Vagina (tissue), 2 donors: ENCODE measurements at regions not wholly inside any gene's neighbourhood (a gene's known extent, or its start where the extent isn't known, plus 50 kb on each side); places are given as distances from the start of the nearest gene placed in this dataset.

ENCODE experiments used
- DNase-seq, 2 donors: peaks; one replicate each; pipeline ENCODE4 v3.0.0-alpha.2; 2017; ENCODE audit errors: extremely low spot score in 2 of 2
- H3K27ac ChIP-seq: fragments of 200-600 bp; sonication (generic); one replicate; pipeline ENCODE4 v1.5.1; 2019
- H3K27me3 ChIP-seq: fragments of 200-600 bp; sonication (generic); one replicate; pipeline ENCODE4 v1.5.1; 2019
- H3K36me3 ChIP-seq, 2 donors: fragments of 200-600 bp; sonication (generic); one replicate each; pipeline ENCODE4 v1.5.1; 2017 to 2019
- H3K4me1 ChIP-seq: fragments of 200-600 bp; sonication (generic); one replicate; pipeline ENCODE4 v1.5.1; 2019
- H3K4me3 ChIP-seq, 2 donors: fragments of 200-600 bp; sonication (generic); 1 replicate in 1 of 2; 2 replicates in 1 of 2; pipeline ENCODE4 v1.5.1; 2016 to 2019
- H3K9me3 ChIP-seq: fragments of 200-600 bp; sonication (generic); one replicate; pipeline ENCODE4 v1.5.1; 2019
- POLR2A ChIP-seq, 2 donors: fragments of 450-650 bp; IDR thresholded peaks; one replicate each; pipeline ENCODE4 v1.6.1; 2017; ENCODE audit warnings: antibody characterized with exemption in 2 of 2, mild to moderate bottlenecking in 2 of 2, moderate library complexity in 2 of 2
- POLR2AphosphoS5 ChIP-seq, 2 donors: sonication (generic); formaldehyde crosslinking; IDR thresholded peaks; one replicate each; pipeline ENCODE4 v1.9.0; 2017; ENCODE audit warnings: antibody characterized with exemption in 2 of 2, mild to moderate bottlenecking in 2 of 2, low read depth in 1 of 2; ENCODE audit not compliant: insufficient read depth in 1 of 2
- intact Hi-C: fragments of 100-400 bp; cut with DNase I; formaldehyde crosslinking; loops from one replicate; pipeline ENCODE4 v1.15.1; 2023
- TF ChIP-seq, protein P1 (sequence below), 3 experiments: fragments of 450-650 bp in 2 of 3; fragments of 200-600 bp in 1 of 3; sonication (generic) in 1 of 3; IDR thresholded peaks; one replicate each; pipeline ENCODE4 v1.5.1; 2017 to 2019; ENCODE audit warnings: antibody characterized with exemption in 3 of 3, mild to moderate bottlenecking in 2 of 3, moderate library complexity in 2 of 3

- H3K4me3 ChIP-seq = no peak overlapping the region
- no peaks in the 10 kb centered on the region for H3K27me3 ChIP-seq
- peak; percentile 31 to 68 for TF ChIP-seq POLR2AphosphoS5 (IDR thresholded peaks at IDR 0.05; ENCODE audit: insufficient read depth in 1 of 2, low read depth in 1 of 2)
- TF ChIP-seq POLR2A (IDR thresholded peaks at IDR 0.05) = no peak
- intact Hi-C loops = no loop called here
- H3K36me3 ChIP-seq = no peaks in the 10 kb centered on the region
- H3K4me1 ChIP-seq = peaks cover 20% of the 10 kb centered on the region
- peak overlapping the region; percentile 69 for H3K27ac ChIP-seq
- H3K9me3 ChIP-seq = no peaks in the 10 kb centered on the region
- no peak for DNase-seq
Measured at GRCh38 chr15:98505611-98506031, 142.7 kb upstream of the IGF1R start.

GRCh38 chr15:98506172-98506571 is 142.2 kb upstream of the IGF1R start:
- intact Hi-C loops = no loop called here
- DNase-seq = no peak

DNA sequence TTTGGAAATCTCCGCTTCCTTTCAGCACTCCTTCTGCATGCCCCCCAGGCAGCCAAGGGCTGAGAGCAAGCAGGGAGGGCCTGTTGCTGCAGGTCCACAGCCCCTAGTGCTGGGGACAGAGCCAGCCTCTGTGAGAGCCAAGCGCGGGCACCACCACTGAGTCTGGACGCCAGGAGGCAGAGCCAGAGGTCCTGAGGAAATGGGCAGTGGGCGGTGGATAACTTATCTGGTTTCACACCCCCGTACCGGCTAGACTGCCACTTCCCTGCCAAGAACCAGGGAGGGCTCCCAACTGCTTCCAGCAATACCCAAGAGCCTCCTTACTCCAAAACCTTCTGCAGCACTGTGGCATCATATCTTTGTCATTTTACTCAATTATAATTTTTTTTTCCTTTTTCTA is 141.6 kb upstream of the IGF1R start:
- TF ChIP-seq, protein P1, sequence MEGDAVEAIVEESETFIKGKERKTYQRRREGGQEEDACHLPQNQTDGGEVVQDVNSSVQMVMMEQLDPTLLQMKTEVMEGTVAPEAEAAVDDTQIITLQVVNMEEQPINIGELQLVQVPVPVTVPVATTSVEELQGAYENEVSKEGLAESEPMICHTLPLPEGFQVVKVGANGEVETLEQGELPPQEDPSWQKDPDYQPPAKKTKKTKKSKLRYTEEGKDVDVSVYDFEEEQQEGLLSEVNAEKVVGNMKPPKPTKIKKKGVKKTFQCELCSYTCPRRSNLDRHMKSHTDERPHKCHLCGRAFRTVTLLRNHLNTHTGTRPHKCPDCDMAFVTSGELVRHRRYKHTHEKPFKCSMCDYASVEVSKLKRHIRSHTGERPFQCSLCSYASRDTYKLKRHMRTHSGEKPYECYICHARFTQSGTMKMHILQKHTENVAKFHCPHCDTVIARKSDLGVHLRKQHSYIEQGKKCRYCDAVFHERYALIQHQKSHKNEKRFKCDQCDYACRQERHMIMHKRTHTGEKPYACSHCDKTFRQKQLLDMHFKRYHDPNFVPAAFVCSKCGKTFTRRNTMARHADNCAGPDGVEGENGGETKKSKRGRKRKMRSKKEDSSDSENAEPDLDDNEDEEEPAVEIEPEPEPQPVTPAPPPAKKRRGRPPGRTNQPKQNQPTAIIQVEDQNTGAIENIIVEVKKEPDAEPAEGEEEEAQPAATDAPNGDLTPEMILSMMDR (IDR thresholded peaks at IDR 0.05) = no peak
- TF ChIP-seq POLR2A (IDR thresholded peaks at IDR 0.05) = no peak
- no peak for TF ChIP-seq POLR2AphosphoS5 (IDR thresholded peaks at IDR 0.05; ENCODE audit: insufficient read depth in 1 of 2, low read depth in 1 of 2)
- H3K36me3 ChIP-seq = no peaks in the 10 kb centered on the region
- no peak overlapping the region for H3K4me3 ChIP-seq
- peak overlapping the region; percentile 69 for H3K27ac ChIP-seq
- intact Hi-C loops = no loop called here
- H3K4me1 ChIP-seq = peaks cover 20% of the 10 kb centered on the region
- no peak for DNase-seq
- H3K27me3 ChIP-seq = no peaks in the 10 kb centered on the region
- no peaks in the 10 kb centered on the region for H3K9me3 ChIP-seq

More at GRCh38 chr15:98506172-98506571, 142.2 kb upstream of the IGF1R start:
- Histone ChIP-seq H3K4me3 (no peak overlapping the region), H3K27me3 (no peaks in the 10 kb centered on the region), H3K27ac (peak overlapping the region; percentile 69), H3K4me1 (peaks cover 20% of the 10 kb centered on the region), H3K36me3 (no peaks in the 10 kb centered on the region), H3K9me3 (no peaks in the 10 kb centered on the region)
- TF ChIP-seq, protein P1 (IDR thresholded peaks at IDR 0.05) = no peak
- TF ChIP-seq POLR2AphosphoS5 (IDR thresholded peaks at IDR 0.05; ENCODE audit: insufficient read depth in 1 of 2, low read depth in 1 of 2) = no peak
- TF ChIP-seq POLR2A (IDR thresholded peaks at IDR 0.05) = no peak

GRCh38 chr15:98513428-98513986 is 134.8 kb upstream of the IGF1R start:
- no peak for DNase-seq
- TF ChIP-seq POLR2A (IDR thresholded peaks at IDR 0.05) = no peak
- TF ChIP-seq POLR2AphosphoS5 (IDR thresholded peaks at IDR 0.05; ENCODE audit: insufficient read depth in 1 of 2, low read depth in 1 of 2) = no peak
- TF ChIP-seq, protein P1 (IDR thresholded peaks at IDR 0.05) = no peak
- no peaks in the 10 kb centered on the region for H3K4me1 ChIP-seq
- no peaks in the 10 kb centered on the region for H3K27me3 ChIP-seq
- no peaks in the 10 kb centered on the region for H3K36me3 ChIP-seq
- H3K4me3 ChIP-seq = no peak overlapping the region
- no peaks in the 10 kb centered on the region for H3K9me3 ChIP-seq
- intact Hi-C loops = loop anchor here (10.0 kb wide), 1 partner anchor 561 kb away; no protein-coding TSS in a partner anchor
- no peak overlapping the region for H3K27ac ChIP-seq

DNA sequence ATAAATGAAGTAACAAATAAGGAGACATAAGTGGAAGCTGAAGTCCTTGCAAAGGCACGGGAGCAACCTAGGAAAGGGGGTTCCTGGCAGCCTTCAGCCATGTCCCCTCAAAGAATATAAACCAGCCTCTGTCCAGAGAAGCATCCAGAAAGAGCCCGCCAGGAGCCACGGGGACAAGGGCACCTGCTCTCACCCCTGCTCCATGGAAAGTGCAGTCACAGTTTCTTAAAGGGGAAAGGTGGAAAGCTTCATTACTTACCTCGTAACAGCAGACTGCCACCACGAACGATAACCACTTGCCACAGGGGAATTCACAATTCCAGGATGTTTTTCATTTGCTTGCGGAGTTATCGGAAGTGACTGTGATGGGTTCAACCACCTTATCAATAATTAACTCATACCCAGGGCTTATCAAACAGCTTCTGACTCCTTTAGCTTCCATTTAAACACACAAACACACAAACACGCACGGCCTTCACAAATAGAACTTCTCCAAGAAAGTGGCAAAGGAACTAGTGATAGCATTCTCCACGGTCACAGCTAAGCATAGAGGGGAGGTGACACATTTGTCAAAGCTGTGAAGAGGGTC is 134.2 kb upstream of the IGF1R start:
- TF ChIP-seq POLR2A (IDR thresholded peaks at IDR 0.05) = no peak
- H3K4me3 ChIP-seq = no peak overlapping the region
- no peak for DNase-seq
- no peaks in the 10 kb centered on the region for H3K4me1 ChIP-seq
- no peaks in the 10 kb centered on the region for H3K9me3 ChIP-seq
- intact Hi-C loops = loop anchor here (10.0 kb wide), 1 partner anchor 561 kb away; no protein-coding TSS in a partner anchor
- H3K27me3 ChIP-seq = no peaks in the 10 kb centered on the region
- H3K27ac ChIP-seq = no peak overlapping the region
- H3K36me3 ChIP-seq = no peaks in the 10 kb centered on the region
